ENCODE measurements at regions not wholly inside any gene's neighbourhood (a gene's known extent, or its start where the extent isn't known, plus 50 kb on each side); places are given as distances from the start of the nearest gene placed in this dataset.

- BruUV-seq (replicated peaks), result no TSS peak
- H4K91ac ChIP-seq (ENCODE audit: insufficient read depth, low read depth, low read length), result no peak overlapping the region
- H3K27me3 ChIP-seq (ENCODE audit: control insufficient read depth, insufficient read depth, low read length), result peaks cover 8% of the 10 kb centered on the region
- no peak overlapping the region for H4K5ac ChIP-seq (ENCODE audit: low read depth, low read length)
- no peak overlapping the region for H3K14ac ChIP-seq (replicated peaks; ENCODE audit: low read depth, low read length)
- H3K9ac ChIP-seq (ENCODE audit: low read depth, low read length), result no peak overlapping the region
- no peaks in the 10 kb centered on the region for H4K20me1 ChIP-seq (ENCODE audit: insufficient read depth, low read length)
- H3K4me1 ChIP-seq (ENCODE audit: control insufficient read depth, insufficient read depth, low read length), result no peaks in the 10 kb centered on the region
- H3K4me3 ChIP-seq (ENCODE audit: insufficient read depth, low read depth, low read length), result no peak overlapping the region
- no peak overlapping the region for H2AK9ac ChIP-seq (replicated peaks; ENCODE audit: low read depth, low read length, poor library complexity)
- ATAC-seq (ENCODE audit: low read depth), result no peak
- 80% methylated on average over 1 of the region's 9 CpGs; no CpG with 5 or more reads in 1 of the 2 experiments for WGBS, 2 experiments (ENCODE audit: extremely low coverage in 2 of 2, insufficient read length in 1 of 2)
- H2BK120ac ChIP-seq (ENCODE audit: low read depth, low read length), result no peak overlapping the region
- no peak overlapping the region for H3K18ac ChIP-seq (ENCODE audit: low read depth, low read length)
- H2BK5ac ChIP-seq (ENCODE audit: low read depth, low read length, poor library complexity, severe bottlenecking), result no peak overlapping the region
- ChIA-PET POLR2A (ENCODE audit: unreplicated experiment) (no interaction called here), CTCF (no interaction called here)
- DNase-seq, result no peak
- no peak overlapping the region for H2BK20ac ChIP-seq (ENCODE audit: low read depth, low read length)
- H3K36me3 ChIP-seq (ENCODE audit: control insufficient read depth, insufficient read depth, low read length), result no peaks in the 10 kb centered on the region
- H3K9me1 ChIP-seq (ENCODE audit: insufficient read depth, low read length), result no peaks in the 10 kb centered on the region
- no peaks in the 10 kb centered on the region for H3K9me3 ChIP-seq (ENCODE audit: control insufficient read depth, insufficient read depth, low read length)
- H4K8ac ChIP-seq (ENCODE audit: low read depth in 2 of 2, low read length in 2 of 2), result no peak overlapping the region
- no peak overlapping the region for H3K4ac ChIP-seq (ENCODE audit: low read depth, low read length)
- no peak overlapping the region for H3K27ac ChIP-seq (ENCODE audit: insufficient read depth, low read length)
- no peak overlapping the region for H2BK15ac ChIP-seq (ENCODE audit: low read depth, low read length)
- dilution Hi-C loops (cut with HindIII; ENCODE audit: low sequenced_read_pairs, unreplicated experiment) (no loop called here), in situ Hi-C loops (cut with MboI; ENCODE audit: low sequenced_read_pairs) (no loop called here), intact Hi-C loops (cut with micrococcal nuclease) (no loop called here)
- no peak overlapping the region for H3K4me2 ChIP-seq (ENCODE audit: low read depth, low read length)
- no peak overlapping the region for H2AFZ ChIP-seq (replicated peaks; ENCODE audit: low read length, poor library complexity)
- no peak overlapping the region for H3K23ac ChIP-seq (ENCODE audit: low read depth, low read length)
- no peak for TF ChIP-seq POLR2A (IDR thresholded peaks at IDR 0.05; ENCODE audit: low read depth, low read length)
- no peak for TF ChIP-seq MAZ (IDR thresholded peaks at IDR 0.05; ENCODE audit: borderline replicate concordance, low read depth, low read length)
- TF ChIP-seq CTCF (conservative IDR thresholded peaks at IDR 0.05; ENCODE audit: low read depth, low read length), result no peak
- no peak for TF ChIP-seq RFX5 (IDR thresholded peaks at IDR 0.05; ENCODE audit: low read depth, low read length)
- TF ChIP-seq BHLHE40 (IDR thresholded peaks at IDR 0.05; ENCODE audit: low read depth, low read length), result no peak
- TF ChIP-seq RCOR1 (IDR thresholded peaks at IDR 0.05; ENCODE audit: insufficient replicate concordance, low read length), result no peak
- no peak for TF ChIP-seq ELK1 (IDR thresholded peaks at IDR 0.05; ENCODE audit: borderline replicate concordance, low read depth, low read length)
- TF ChIP-seq MAFK (IDR thresholded peaks at IDR 0.05; ENCODE audit: low read depth, low read length), result no peak
- no peak overlapping the region for H3K56ac ChIP-seq (ENCODE audit: extremely low read depth, insufficient read depth, low read length)
- no peaks in the 10 kb centered on the region for H3K79me1 ChIP-seq (ENCODE audit: low read depth in 1 of 2, low read length in 2 of 2)
- no peak overlapping the region for H2AK5ac ChIP-seq (ENCODE audit: low read depth, low read length)
Observed at GRCh38 chr17:5714993-5715392, 130.7 kb upstream of the NLRP1 start.
